ENCODE measurements at regions not wholly inside any gene's neighbourhood (a gene's known extent, or its start where the extent isn't known, plus 50 kb on each side); places are given as distances from the start of the nearest gene placed in this dataset.
A peak's percentile ranks its signal among the peaks of the same experiment; 100 is the strongest.

DNA sequence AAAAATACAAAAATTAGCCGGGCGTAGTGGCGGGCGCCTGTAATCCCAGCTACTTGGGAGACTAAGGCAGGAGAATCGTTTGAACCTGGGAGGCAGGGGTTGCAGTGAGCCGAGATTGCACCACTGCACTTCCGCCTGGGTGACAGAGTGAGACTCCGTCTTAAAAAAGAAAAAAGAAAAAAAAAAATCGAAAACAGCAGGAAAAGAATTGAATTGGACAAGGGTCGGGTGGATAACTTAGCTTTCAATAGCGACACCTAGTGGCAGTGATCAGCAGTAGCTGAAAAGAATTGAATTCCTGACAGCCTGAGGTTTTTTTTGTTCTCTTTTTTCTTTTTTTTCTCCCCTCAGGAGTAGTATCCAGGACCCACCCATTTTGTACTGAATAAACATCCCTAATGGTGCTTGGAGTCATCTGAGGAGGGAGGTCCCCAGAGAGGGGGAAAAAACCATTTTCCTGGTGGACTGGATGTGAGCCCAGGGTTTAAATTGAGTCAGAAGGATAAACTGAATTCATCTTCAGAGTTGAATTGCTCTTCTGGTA lies 55.1 kb downstream of the CYCS start:
- DNase-seq (ENCODE audit: low read depth), result peak; percentile 39
- TF ChIP-seq CTCF (IDR thresholded peaks at IDR 0.05; ENCODE audit: low read depth, low read length, missing control alignments), result peak; percentile 81
- peak overlapping the region; percentile 3; the same call in 1 of the 2 replicates for H3K4me3 ChIP-seq (ENCODE audit: low read depth, low read length)

DNA sequence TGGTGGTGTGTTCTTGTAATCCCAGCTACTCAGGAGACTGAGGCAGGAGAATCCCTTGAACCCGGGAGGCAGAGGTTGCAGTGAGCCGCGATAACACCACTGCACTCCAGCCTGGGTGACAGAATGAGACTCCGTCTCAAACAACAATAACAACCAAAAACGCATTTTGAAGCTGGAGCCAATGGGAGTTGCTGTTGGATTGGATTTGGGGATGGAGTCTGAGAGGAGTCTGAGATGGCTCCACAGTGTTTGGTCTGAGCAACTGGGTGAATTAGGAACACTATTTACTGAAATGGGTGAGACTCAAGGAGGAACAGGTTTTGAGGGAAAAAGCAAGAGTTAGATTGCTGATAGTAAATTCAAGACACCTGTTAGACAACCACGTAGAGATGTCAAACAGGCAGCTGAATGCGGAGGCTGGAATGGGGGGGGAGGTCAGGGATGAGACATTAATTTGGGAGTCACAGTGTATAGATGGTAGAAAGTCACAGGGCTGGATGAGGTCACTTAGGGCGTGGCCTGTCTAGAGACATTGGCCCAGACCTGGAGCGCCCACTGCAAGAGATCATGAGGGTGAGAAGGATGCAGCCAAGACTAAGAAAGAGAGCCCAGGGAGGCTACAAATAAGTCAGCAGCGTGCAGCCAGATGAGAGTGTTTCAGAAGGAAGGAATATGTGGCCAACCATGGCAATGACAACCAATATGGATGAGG lies 56.4 kb downstream of the CYCS start:
- no peak overlapping the region for H3K4me3 ChIP-seq (ENCODE audit: low read depth, low read length)
- TF ChIP-seq CTCF (IDR thresholded peaks at IDR 0.05; ENCODE audit: low read depth, low read length, missing control alignments), result no peak
- no peak for DNase-seq (ENCODE audit: low read depth)

DNA sequence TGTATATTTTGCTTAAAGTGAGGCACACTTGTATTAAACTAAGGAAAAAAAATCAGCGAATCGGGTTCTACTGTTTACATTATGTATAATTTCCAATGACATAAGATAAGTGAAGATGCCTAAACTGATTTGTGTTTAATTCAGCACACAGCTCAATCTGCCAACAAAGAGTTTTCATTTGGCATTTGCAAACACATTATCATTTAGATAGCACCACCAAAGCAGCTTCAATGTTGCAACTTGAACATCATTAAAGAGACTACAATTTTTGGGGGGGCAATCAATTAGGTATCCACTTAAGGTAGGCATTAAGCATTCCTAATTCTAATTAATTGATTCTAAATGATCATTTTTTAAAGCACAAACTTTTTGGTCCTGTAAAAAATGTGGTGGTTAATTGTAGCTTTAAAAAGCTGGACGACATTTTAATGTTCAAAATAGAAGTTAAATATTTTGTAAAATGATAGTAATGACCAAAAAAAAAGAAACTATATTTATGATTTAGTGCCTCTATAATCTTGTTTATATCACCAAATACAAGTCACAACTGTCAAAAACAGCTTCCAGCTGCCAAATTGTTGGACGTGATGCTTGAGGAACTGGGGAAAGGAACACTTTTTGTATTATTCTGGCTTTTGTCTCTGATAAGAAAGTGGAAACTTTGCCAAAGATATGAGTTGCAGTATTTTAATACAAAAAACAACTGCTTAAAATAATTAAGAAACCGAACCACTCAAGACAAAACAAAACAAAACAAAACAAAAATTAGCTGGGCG lies 57.1 kb downstream of the CYCS start:
- no peak for DNase-seq (ENCODE audit: low read depth)
- TF ChIP-seq CTCF (IDR thresholded peaks at IDR 0.05; ENCODE audit: low read depth, low read length, missing control alignments), result no peak
- H3K4me3 ChIP-seq (ENCODE audit: low read depth, low read length), result no peak overlapping the region

GRCh38 chr7:25066253-25066652 lies 58.8 kb downstream of the CYCS start:
- H3K4me3 ChIP-seq (ENCODE audit: low read depth, low read length), result no peak overlapping the region
- TF ChIP-seq CTCF (IDR thresholded peaks at IDR 0.05; ENCODE audit: low read depth, low read length, missing control alignments), result no peak
- no peak for DNase-seq (ENCODE audit: low read depth)

- no peak for DNase-seq (ENCODE audit: low read depth)
- H3K4me3 ChIP-seq (ENCODE audit: low read depth, low read length), result no peak overlapping the region
- TF ChIP-seq CTCF (IDR thresholded peaks at IDR 0.05; ENCODE audit: low read depth, low read length, missing control alignments), result no peak
These were observed 62.7 kb downstream of the CYCS start for GRCh38 chr7:25062380-25062779.

GRCh38 chr7:25060487-25061055 lies 64.5 kb downstream of the CYCS start:
- no peak for TF ChIP-seq CTCF (IDR thresholded peaks at IDR 0.05; ENCODE audit: low read depth, low read length, missing control alignments)

More at GRCh38 chr7:25060487-25061055, 64.5 kb downstream of the CYCS start:
- no peak for DNase-seq (ENCODE audit: low read depth)
- H3K4me3 ChIP-seq (ENCODE audit: low read depth, low read length), result no peak overlapping the region

Data from GM12864 (cell line).